ENCODE measurements at regions not wholly inside any gene's neighbourhood (a gene's known extent, or its start where the extent isn't known, plus 50 kb on each side); places are given as distances from the start of the nearest gene placed in this dataset.

GRCh38 chr4:33133723-33134122 lies 2413.6 kb downstream of the PCDH7 start:
- TF ChIP-seq POLR2A (IDR thresholded peaks at IDR 0.05) = no peak
- no peak for TF ChIP-seq CTCF (IDR thresholded peaks at IDR 0.05)
- no peak for TF ChIP-seq POLR2AphosphoS5 (IDR thresholded peaks at IDR 0.05)

Data from stomach (tissue), 4 donors.